ENCODE measurements at regions not wholly inside any gene's neighbourhood (a gene's known extent, or its start where the extent isn't known, plus 50 kb on each side); places are given as distances from the start of the nearest gene placed in this dataset.

DNA sequence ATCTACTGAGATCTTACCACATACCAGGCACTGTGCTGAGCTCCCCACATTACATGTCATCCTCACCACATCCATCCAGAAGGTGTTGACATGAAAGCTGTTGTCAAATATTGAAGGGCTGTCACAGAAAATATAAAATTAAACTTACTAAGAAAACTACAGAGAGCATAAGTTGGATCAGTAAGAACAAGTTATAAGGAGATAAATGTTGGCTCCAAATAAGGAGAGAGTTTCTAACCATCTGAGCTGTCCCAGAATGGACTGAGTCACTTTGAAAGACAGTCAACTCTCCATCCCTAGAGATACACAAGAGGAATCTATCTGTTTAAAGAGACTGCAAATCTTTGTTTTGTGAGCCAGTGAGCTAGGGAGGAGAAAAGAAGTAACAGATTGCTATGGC, 169.8 kb downstream of the DRD1 start:
- H3K27ac Mint-ChIP-seq (ENCODE audit: low read depth, unreplicated experiment) = no peak overlapping the region
- no peak overlapping the region for H3K4me3 Mint-ChIP-seq (ENCODE audit: unreplicated experiment)
- ChIA-PET POLR2A (interaction anchor here (0.6 kb wide), 1 partner anchor 691 kb away, joined by 3 read pairs; no protein-coding TSS in a partner anchor), CTCF (no interaction called here)
- H3K4me1 Mint-ChIP-seq (ENCODE audit: insufficient read depth, unreplicated experiment) = no peaks in the 10 kb centered on the region
- intact Hi-C loops (cut with micrococcal nuclease) = no loop called here
- DNase-seq (ENCODE audit: unreplicated experiment) = no peak
- peaks cover 10% of the 10 kb centered on the region for H3K9me3 Mint-ChIP-seq (ENCODE audit: unreplicated experiment)
- peaks cover 41% of the 10 kb centered on the region for H3K27me3 Mint-ChIP-seq (ENCODE audit: insufficient read depth, unreplicated experiment)
- no peaks in the 10 kb centered on the region for H3K36me3 Mint-ChIP-seq (ENCODE audit: insufficient read depth, unreplicated experiment)
- BruUV-seq (replicated peaks) = no TSS peak
- TF ChIP-seq, protein P1, sequence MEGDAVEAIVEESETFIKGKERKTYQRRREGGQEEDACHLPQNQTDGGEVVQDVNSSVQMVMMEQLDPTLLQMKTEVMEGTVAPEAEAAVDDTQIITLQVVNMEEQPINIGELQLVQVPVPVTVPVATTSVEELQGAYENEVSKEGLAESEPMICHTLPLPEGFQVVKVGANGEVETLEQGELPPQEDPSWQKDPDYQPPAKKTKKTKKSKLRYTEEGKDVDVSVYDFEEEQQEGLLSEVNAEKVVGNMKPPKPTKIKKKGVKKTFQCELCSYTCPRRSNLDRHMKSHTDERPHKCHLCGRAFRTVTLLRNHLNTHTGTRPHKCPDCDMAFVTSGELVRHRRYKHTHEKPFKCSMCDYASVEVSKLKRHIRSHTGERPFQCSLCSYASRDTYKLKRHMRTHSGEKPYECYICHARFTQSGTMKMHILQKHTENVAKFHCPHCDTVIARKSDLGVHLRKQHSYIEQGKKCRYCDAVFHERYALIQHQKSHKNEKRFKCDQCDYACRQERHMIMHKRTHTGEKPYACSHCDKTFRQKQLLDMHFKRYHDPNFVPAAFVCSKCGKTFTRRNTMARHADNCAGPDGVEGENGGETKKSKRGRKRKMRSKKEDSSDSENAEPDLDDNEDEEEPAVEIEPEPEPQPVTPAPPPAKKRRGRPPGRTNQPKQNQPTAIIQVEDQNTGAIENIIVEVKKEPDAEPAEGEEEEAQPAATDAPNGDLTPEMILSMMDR (IDR thresholded peaks at IDR 0.05; ENCODE audit: unreplicated experiment) = no peak

DNA sequence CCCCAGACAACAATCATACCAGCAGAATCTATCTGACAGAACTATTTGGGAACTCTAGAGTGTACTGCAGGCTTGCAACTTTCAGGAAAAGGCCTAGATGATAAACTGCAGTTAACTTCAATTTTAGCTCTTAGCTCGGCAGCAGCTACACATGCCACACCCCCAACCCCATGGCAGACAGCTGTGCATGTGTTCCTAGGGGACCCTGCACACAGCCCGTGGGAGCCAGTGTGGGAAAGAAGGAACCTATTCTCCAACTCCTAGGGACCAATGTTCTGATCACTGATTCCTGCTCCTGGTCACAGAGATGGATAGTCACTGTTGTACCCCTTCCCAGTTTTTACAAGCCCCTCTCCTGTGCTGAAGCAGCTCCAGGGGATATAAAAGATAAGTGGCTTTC, 179.6 kb downstream of the DRD1 start:
- intact Hi-C loops (cut with micrococcal nuclease) = no loop called here
- Mint-ChIP-seq H3K4me3 (ENCODE audit: unreplicated experiment) (no peak overlapping the region), H3K4me1 (ENCODE audit: insufficient read depth, unreplicated experiment) (no peaks in the 10 kb centered on the region), H3K27me3 (ENCODE audit: insufficient read depth, unreplicated experiment) (peaks cover 30% of the 10 kb centered on the region), H3K9me3 (ENCODE audit: unreplicated experiment) (peaks cover 7% of the 10 kb centered on the region), H3K36me3 (ENCODE audit: insufficient read depth, unreplicated experiment) (no peaks in the 10 kb centered on the region), H3K27ac (ENCODE audit: low read depth, unreplicated experiment) (no peak overlapping the region)
- BruUV-seq (replicated peaks) = no TSS peak
- CTCF ChIA-PET = interaction anchor here (0.6 kb wide), 1 partner anchor 23 kb away, joined by 3 read pairs; no protein-coding TSS in a partner anchor
- no peak for DNase-seq (ENCODE audit: unreplicated experiment)
- POLR2A ChIA-PET = interaction anchor here (0.7 kb wide), 1 partner anchor 73 kb away, joined by 4 read pairs; no protein-coding TSS in a partner anchor
- TF ChIP-seq, protein P1 (IDR thresholded peaks at IDR 0.05; ENCODE audit: unreplicated experiment) = no peak

DNA sequence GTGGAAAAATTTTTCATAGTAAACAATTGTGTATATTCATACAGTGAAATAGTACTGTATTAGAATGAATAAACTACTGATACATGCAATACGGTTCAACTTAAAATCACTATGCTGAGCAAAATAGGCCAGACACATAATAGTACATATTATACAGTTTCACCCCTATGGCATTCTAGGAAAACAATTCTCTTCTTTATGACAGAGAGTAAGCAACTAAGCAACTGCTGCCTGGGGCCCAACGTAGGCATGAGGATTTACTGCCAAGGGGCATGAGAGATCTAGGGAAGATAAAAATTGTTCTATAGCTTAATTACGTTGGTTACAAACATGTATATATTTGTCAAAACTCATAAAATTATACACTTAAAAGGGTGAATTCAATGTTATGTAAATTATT, 180.2 kb downstream of the DRD1 start:
- intact Hi-C loops (cut with micrococcal nuclease) = no loop called here
- BruUV-seq (replicated peaks) = no TSS peak
- no peaks in the 10 kb centered on the region for H3K4me1 Mint-ChIP-seq (ENCODE audit: insufficient read depth, unreplicated experiment)

DNA sequence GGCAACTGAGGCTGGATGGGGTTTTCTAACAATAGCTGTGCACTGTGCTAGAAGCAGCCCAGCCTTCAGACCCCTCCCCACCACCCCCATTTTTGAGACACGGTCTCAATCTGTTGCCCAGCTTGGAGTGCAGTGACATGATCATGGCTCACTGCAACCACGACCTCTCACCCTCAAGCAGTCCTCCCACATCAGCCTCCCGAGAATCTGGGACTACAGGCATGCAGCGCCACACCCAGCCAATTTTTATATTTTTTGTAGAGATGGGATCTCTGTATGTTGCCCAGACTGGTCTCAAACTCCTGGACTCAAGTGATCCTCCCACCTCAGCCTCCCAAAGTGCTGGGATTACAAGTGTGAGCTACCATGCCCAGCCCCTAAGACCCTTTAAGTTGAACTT, 182.5 kb downstream of the DRD1 start:
- no peak for DNase-seq (ENCODE audit: unreplicated experiment)
- Mint-ChIP-seq H3K27ac (ENCODE audit: low read depth, unreplicated experiment) (no peak overlapping the region), H3K36me3 (ENCODE audit: insufficient read depth, unreplicated experiment) (no peaks in the 10 kb centered on the region), H3K4me3 (ENCODE audit: unreplicated experiment) (no peak overlapping the region), H3K27me3 (ENCODE audit: insufficient read depth, unreplicated experiment) (peaks cover 11% of the 10 kb centered on the region), H3K4me1 (ENCODE audit: insufficient read depth, unreplicated experiment) (no peaks in the 10 kb centered on the region), H3K9me3 (ENCODE audit: unreplicated experiment) (no peaks in the 10 kb centered on the region)
- intact Hi-C loops (cut with micrococcal nuclease) = no loop called here
- ChIA-PET POLR2A (no interaction called here), CTCF (interaction anchor here (0.7 kb wide), 1 partner anchor 712 kb away, joined by 3 read pairs; no protein-coding TSS in a partner anchor)
- no TSS peak for BruUV-seq (replicated peaks)
- TF ChIP-seq, protein P1 (IDR thresholded peaks at IDR 0.05; ENCODE audit: unreplicated experiment) = no peak

More for the DNA sequence above, 180.2 kb downstream of the DRD1 start:
- ChIA-PET POLR2A (no interaction called here), CTCF (no interaction called here)
- H3K27me3 Mint-ChIP-seq (ENCODE audit: insufficient read depth, unreplicated experiment) = peaks cover 24% of the 10 kb centered on the region
- H3K36me3 Mint-ChIP-seq (ENCODE audit: insufficient read depth, unreplicated experiment) = no peaks in the 10 kb centered on the region
- H3K4me3 Mint-ChIP-seq (ENCODE audit: unreplicated experiment) = no peak overlapping the region
- no peak overlapping the region for H3K27ac Mint-ChIP-seq (ENCODE audit: low read depth, unreplicated experiment)
- H3K9me3 Mint-ChIP-seq (ENCODE audit: unreplicated experiment) = peaks cover 7% of the 10 kb centered on the region
- DNase-seq (ENCODE audit: unreplicated experiment) = no peak
- TF ChIP-seq, protein P1 (IDR thresholded peaks at IDR 0.05; ENCODE audit: unreplicated experiment) = no peak

Data from MCF 10A (cell line).